ENCODE measurements at regions not wholly inside any gene's neighbourhood (a gene's known extent, or its start where the extent isn't known, plus 50 kb on each side); places are given as distances from the start of the nearest gene placed in this dataset.

DNA sequence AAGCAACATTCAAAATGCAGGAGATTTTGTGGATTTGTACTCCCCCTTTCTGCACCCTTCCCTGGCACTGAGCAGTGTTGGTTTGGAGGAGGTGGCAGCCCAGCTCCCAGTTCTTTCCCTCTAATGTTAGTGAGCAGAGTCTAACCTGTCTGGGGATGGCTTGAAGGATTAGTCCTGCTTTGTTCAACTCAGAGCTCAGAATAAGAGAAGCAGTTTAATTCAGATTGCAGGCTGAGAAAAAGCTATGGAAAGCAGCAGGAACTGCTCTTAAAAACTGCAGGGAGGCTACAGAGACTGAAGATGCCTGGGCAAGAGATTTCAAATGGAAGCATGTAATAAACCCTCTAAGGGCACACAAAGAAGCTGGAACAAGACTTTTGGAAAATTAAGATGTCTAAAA is 223.4 kb upstream of the GGTLC1 start:
- Histone ChIP-seq H3K27me3 (ENCODE audit: control insufficient read depth in 5 of 5, insufficient read depth in 4 of 5, low read length in 5 of 5) (peaks cover 0 to 19% (median 13%) of the 10 kb centered on the region in 5 donors), H3K4me1 (ENCODE audit: control insufficient read depth in 5 of 5, insufficient read depth in 5 of 5, low read length in 5 of 5) (no peaks in the 10 kb centered on the region), H3K4me3 (ENCODE audit: low read depth in 1 of 5, low read length in 5 of 5) (no peak overlapping the region), H3K27ac (ENCODE audit: low read depth, low read length) (no peak overlapping the region), H3K9ac (ENCODE audit: low read length in 5 of 5) (no peak overlapping the region), H3K36me3 (ENCODE audit: control insufficient read depth in 5 of 5, insufficient read depth in 5 of 5, low read length in 5 of 5) (no peaks in the 10 kb centered on the region), H3K9me3 (ENCODE audit: control insufficient read depth in 5 of 5, low read length in 5 of 5) (peaks cover 0 to 8% (median 0%) of the 10 kb centered on the region in 5 donors)

DNA sequence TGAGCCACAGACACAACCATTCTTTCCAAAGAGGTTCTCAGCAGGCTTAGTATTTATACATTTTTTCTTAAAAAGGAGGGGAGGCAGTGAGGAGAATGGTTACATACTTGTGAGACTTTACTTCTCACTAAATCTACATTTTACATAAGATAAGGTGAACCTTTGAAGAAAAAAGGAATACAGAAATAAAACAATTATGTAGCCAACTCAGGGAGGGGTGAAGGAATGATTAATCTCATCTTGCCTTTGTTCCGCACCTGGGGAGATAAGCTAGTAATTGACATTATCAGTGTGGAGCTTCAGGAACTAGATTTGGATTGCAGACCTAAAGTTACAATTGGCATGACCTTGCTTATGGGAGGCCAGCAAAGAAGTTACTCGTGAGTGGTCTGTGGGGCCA is 221.8 kb upstream of the GGTLC1 start:
- Histone ChIP-seq H3K36me3 (ENCODE audit: control insufficient read depth in 5 of 5, insufficient read depth in 5 of 5, low read length in 5 of 5) (no peaks in the 10 kb centered on the region), H3K9ac (ENCODE audit: low read length in 5 of 5) (no peak overlapping the region), H3K27me3 (ENCODE audit: control insufficient read depth in 5 of 5, insufficient read depth in 4 of 5, low read length in 5 of 5) (peaks cover 0 to 23% (median 13%) of the 10 kb centered on the region in 5 donors), H3K4me1 (ENCODE audit: control insufficient read depth in 5 of 5, insufficient read depth in 5 of 5, low read length in 5 of 5) (no peaks in the 10 kb centered on the region), H3K4me3 (ENCODE audit: low read depth in 1 of 5, low read length in 5 of 5) (no peak overlapping the region), H3K9me3 (ENCODE audit: control insufficient read depth in 5 of 5, low read length in 5 of 5) (peaks cover 0 to 8% (median 0%) of the 10 kb centered on the region in 5 donors), H3K27ac (ENCODE audit: low read depth, low read length) (no peak overlapping the region)

DNA sequence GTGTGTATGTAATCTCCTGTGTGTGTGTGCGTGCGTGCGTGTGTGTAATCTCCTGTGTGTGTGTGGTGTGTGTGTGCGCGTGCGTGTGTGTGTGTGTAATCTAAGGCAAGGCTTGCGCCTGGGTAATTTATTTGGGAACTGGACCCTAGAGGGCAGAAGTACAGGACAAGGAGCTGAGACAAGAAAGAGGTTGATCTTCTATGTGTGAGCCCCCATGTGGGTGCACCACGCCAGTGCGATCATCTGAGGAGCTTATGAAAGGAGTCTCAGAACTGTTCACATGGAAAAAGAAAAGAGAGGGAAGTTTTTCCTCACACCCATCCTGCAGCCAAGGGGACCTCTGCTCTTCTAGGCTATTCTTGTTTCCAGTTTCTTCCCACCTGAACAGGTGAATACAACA is 220.1 kb upstream of the GGTLC1 start:
- no peaks in the 10 kb centered on the region for H3K4me1 ChIP-seq (ENCODE audit: control insufficient read depth in 5 of 5, insufficient read depth in 5 of 5, low read length in 5 of 5)
- no peak overlapping the region for H3K27ac ChIP-seq (ENCODE audit: low read depth, low read length)
- H3K27me3 ChIP-seq (ENCODE audit: control insufficient read depth in 5 of 5, insufficient read depth in 4 of 5, low read length in 5 of 5) = peaks cover 0 to 15% (median 12%) of the 10 kb centered on the region in 5 donors
- peaks cover 0 to 8% (median 0%) of the 10 kb centered on the region in 5 donors for H3K9me3 ChIP-seq (ENCODE audit: control insufficient read depth in 5 of 5, low read length in 5 of 5)
- H3K9ac ChIP-seq (ENCODE audit: low read length in 5 of 5) = no peak overlapping the region
- no peaks in the 10 kb centered on the region for H3K36me3 ChIP-seq (ENCODE audit: control insufficient read depth in 5 of 5, insufficient read depth in 5 of 5, low read length in 5 of 5)
- H3K4me3 ChIP-seq (ENCODE audit: low read depth in 1 of 5, low read length in 5 of 5) = no peak overlapping the region

DNA sequence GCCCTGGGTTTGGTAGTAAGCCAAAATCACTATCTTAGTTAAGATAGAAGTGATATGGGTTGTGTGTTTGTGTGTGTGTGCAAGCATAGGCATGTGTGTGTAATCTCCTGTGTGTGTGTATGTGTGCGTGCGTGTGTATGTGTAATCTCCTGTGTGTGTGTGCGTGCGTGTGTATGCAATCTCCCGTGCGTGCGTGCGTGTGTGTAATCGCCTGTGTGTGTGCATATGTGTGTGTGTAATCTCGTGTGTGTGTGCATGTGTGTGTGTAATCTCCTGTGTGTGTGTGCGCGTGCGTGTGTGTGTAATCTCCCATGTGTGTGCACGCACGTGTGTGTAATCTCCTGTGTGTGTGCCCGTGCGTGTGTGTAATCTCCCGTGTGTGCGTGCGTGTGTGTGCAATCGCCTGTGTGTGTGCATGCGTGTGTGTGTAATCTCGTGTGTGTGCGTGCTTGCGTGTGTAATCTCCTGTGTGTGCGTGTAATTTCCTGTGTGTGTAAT is 219.3 kb upstream of the GGTLC1 start:
- no peak overlapping the region for H3K9ac ChIP-seq (ENCODE audit: low read length in 5 of 5)
- H3K4me1 ChIP-seq (ENCODE audit: control insufficient read depth in 5 of 5, insufficient read depth in 5 of 5, low read length in 5 of 5) = no peaks in the 10 kb centered on the region
- H3K36me3 ChIP-seq (ENCODE audit: control insufficient read depth in 5 of 5, insufficient read depth in 5 of 5, low read length in 5 of 5) = no peaks in the 10 kb centered on the region
- H3K9me3 ChIP-seq (ENCODE audit: control insufficient read depth in 5 of 5, low read length in 5 of 5) = peaks cover 0 to 8% (median 0%) of the 10 kb centered on the region in 5 donors
- H3K27me3 ChIP-seq (ENCODE audit: control insufficient read depth in 5 of 5, insufficient read depth in 4 of 5, low read length in 5 of 5) = peaks cover 0 to 15% (median 10%) of the 10 kb centered on the region in 5 donors
- H3K4me3 ChIP-seq (ENCODE audit: low read depth in 1 of 5, low read length in 5 of 5) = no peak overlapping the region
- H3K27ac ChIP-seq (ENCODE audit: low read depth, low read length) = no peak overlapping the region

DNA sequence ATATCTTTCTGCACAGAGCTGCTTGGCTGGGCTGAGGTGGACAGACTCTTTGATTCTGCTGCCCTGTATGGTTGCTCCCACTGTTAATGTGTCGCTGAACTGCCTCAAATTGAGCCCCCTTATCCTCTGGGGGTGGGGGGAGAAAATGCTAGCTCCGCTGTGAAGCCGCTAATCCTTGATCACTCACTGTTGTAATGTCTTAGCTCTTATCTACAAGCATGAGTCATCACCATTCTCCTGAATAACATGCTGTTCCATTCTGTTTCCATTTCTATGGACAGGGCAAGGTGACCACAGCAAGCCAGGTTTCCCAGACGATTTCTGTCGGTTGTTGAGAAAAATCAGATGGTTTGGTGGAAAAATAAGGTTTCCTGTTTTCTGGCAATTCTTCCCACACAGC is 218.4 kb upstream of the GGTLC1 start:
- H3K9me3 ChIP-seq (ENCODE audit: control insufficient read depth in 5 of 5, low read length in 5 of 5) = peaks cover 0 to 8% (median 0%) of the 10 kb centered on the region in 5 donors
- H3K36me3 ChIP-seq (ENCODE audit: control insufficient read depth in 5 of 5, insufficient read depth in 5 of 5, low read length in 5 of 5) = no peaks in the 10 kb centered on the region
- no peak overlapping the region for H3K4me3 ChIP-seq (ENCODE audit: low read depth in 1 of 5, low read length in 5 of 5)
- H3K27me3 ChIP-seq (ENCODE audit: control insufficient read depth in 5 of 5, insufficient read depth in 4 of 5, low read length in 5 of 5) = peaks cover 0 to 14% (median 6%) of the 10 kb centered on the region in 5 donors
- H3K9ac ChIP-seq (ENCODE audit: low read length in 5 of 5) = no peak overlapping the region
- H3K27ac ChIP-seq (ENCODE audit: low read depth, low read length) = no peak overlapping the region
- H3K4me1 ChIP-seq (ENCODE audit: control insufficient read depth in 5 of 5, insufficient read depth in 5 of 5, low read length in 5 of 5) = no peaks in the 10 kb centered on the region

DNA sequence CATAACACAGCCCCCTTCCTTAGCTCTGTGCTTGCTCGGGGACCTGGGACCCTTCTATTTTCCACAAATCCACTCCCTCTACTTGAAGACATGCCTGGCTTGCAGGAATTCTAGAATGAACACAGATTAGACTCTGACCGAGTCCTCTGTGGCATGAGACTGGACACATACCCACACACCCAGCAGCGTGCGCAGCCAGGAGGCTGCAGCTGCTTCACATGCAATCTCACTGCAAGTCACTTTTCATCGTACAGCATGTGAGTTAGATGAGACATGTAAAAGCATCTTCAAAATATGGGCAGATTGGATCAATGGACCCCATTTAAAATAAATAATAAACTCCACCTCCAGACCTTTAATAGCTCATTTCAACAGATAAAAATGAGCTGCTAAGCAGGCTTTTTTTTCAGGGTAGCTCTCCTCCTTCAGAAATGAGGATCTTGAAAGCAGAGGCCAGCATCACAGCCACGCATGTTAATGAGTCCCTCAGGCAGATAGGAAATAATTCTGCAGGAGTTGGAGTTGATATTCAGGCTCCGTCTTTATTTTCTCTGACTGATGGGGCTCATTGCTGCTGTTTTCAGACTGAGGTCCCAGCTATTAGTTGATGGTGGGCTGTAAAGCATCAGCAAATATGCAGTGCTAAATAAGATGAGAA is 215.1 kb upstream of the GGTLC1 start:
- no peaks in the 10 kb centered on the region for H3K4me1 ChIP-seq (ENCODE audit: control insufficient read depth in 5 of 5, insufficient read depth in 5 of 5, low read length in 5 of 5)
- H3K27me3 ChIP-seq (ENCODE audit: control insufficient read depth in 5 of 5, insufficient read depth in 4 of 5, low read length in 5 of 5) = peaks cover 0 to 6% (median 4%) of the 10 kb centered on the region in 5 donors
- no peak overlapping the region for H3K4me3 ChIP-seq (ENCODE audit: low read depth in 1 of 5, low read length in 5 of 5)
- no peaks in the 10 kb centered on the region for H3K36me3 ChIP-seq (ENCODE audit: control insufficient read depth in 5 of 5, insufficient read depth in 5 of 5, low read length in 5 of 5)
- peaks cover 0 to 2% (median 0%) of the 10 kb centered on the region in 5 donors for H3K9me3 ChIP-seq (ENCODE audit: control insufficient read depth in 5 of 5, low read length in 5 of 5)
- no peak overlapping the region for H3K9ac ChIP-seq (ENCODE audit: low read length in 5 of 5)
- H3K27ac ChIP-seq (ENCODE audit: low read depth, low read length) = no peak overlapping the region

DNA sequence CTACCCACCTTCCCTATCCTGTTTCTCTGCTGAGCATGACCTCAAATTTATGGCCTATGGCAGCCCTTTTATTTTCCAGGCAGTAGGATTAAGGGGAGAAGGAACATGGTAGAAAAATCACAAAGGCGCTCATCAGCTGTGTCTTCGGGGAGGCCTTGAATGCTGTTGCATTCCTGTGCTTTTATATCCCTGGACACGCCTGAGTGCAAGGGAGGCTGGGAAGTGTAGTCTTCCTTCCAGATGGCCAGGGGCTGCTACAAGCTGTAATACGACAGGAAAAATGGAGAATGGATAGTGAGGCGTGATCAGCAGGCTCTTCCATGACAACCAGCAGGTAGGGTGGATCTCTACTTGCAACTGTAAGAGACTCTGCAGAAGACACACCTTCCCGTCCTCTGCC is 210.9 kb upstream of the GGTLC1 start:
- H3K4me1 ChIP-seq (ENCODE audit: control insufficient read depth in 5 of 5, insufficient read depth in 5 of 5, low read length in 5 of 5) = no peaks in the 10 kb centered on the region

DNA sequence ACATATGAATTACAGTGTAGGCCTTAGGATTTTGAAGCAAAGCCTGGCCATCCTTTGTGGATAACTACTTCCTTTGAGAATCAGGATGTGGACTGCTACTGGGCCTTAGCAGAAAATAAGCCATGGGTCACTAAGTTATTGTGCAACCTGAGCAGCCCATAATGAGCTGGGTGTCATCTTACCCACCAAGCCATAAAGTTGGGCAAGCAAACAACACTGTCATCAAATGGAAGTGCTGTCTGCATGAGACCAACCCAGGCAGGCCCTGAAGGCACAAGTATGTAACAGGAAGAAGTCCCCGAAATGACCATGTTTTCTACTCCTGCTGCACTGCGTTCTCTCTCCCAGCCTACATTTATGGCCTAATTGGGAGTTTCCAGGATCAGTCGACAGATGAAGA is 205.6 kb upstream of the GGTLC1 start:
- no peak overlapping the region for H3K27ac ChIP-seq (ENCODE audit: low read depth, low read length)
- H3K9ac ChIP-seq (ENCODE audit: low read length in 5 of 5) = no peak overlapping the region
- H3K4me3 ChIP-seq (ENCODE audit: low read depth in 1 of 5, low read length in 5 of 5) = no peak overlapping the region
- H3K4me1 ChIP-seq (ENCODE audit: control insufficient read depth in 5 of 5, insufficient read depth in 5 of 5, low read length in 5 of 5) = peaks cover 0 to 3% (median 0%) of the 10 kb centered on the region in 5 donors
- H3K36me3 ChIP-seq (ENCODE audit: control insufficient read depth in 5 of 5, insufficient read depth in 5 of 5, low read length in 5 of 5) = no peaks in the 10 kb centered on the region
- peaks cover 0 to 8% (median 4%) of the 10 kb centered on the region in 5 donors for H3K9me3 ChIP-seq (ENCODE audit: control insufficient read depth in 5 of 5, low read length in 5 of 5)
- no peaks in the 10 kb centered on the region for H3K27me3 ChIP-seq (ENCODE audit: control insufficient read depth in 5 of 5, insufficient read depth in 4 of 5, low read length in 5 of 5)

More for the DNA sequence above, 210.9 kb upstream of the GGTLC1 start:
- H3K9ac ChIP-seq (ENCODE audit: low read length in 5 of 5) = no peak overlapping the region
- peaks cover 0 to 6% (median 3%) of the 10 kb centered on the region in 5 donors for H3K27me3 ChIP-seq (ENCODE audit: control insufficient read depth in 5 of 5, insufficient read depth in 4 of 5, low read length in 5 of 5)
- no peaks in the 10 kb centered on the region for H3K36me3 ChIP-seq (ENCODE audit: control insufficient read depth in 5 of 5, insufficient read depth in 5 of 5, low read length in 5 of 5)
- no peak overlapping the region for H3K4me3 ChIP-seq (ENCODE audit: low read depth in 1 of 5, low read length in 5 of 5)
- no peak overlapping the region for H3K27ac ChIP-seq (ENCODE audit: low read depth, low read length)
- no peaks in the 10 kb centered on the region for H3K9me3 ChIP-seq (ENCODE audit: control insufficient read depth in 5 of 5, low read length in 5 of 5)

DNA sequence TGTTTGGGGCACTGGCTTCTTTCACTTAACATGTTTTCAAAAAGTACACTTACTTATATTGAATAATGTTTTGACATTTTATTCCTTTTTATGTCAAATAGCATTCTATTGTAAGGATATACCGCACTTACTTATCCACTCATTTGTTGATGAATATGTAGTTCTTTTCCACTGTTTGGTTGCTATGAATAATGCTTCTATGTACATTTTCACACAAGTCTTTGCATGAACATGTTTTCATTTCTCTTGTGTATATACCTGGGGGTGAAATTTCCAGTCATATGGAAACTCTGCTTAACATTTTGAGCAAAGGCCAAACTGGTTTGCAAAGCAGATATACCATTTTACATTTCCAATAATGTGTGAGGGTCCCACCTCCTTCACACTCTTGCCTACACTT is 202.3 kb upstream of the GGTLC1 start:
- Histone ChIP-seq H3K27me3 (ENCODE audit: control insufficient read depth in 5 of 5, insufficient read depth in 4 of 5, low read length in 5 of 5) (no peaks in the 10 kb centered on the region), H3K36me3 (ENCODE audit: control insufficient read depth in 5 of 5, insufficient read depth in 5 of 5, low read length in 5 of 5) (no peaks in the 10 kb centered on the region), H3K4me1 (ENCODE audit: control insufficient read depth in 5 of 5, insufficient read depth in 5 of 5, low read length in 5 of 5) (peaks cover 0 to 3% (median 0%) of the 10 kb centered on the region in 5 donors), H3K9ac (ENCODE audit: low read length in 5 of 5) (no peak overlapping the region), H3K27ac (ENCODE audit: low read depth, low read length) (no peak overlapping the region), H3K4me3 (ENCODE audit: low read depth in 1 of 5, low read length in 5 of 5) (no peak overlapping the region), H3K9me3 (ENCODE audit: control insufficient read depth in 5 of 5, low read length in 5 of 5) (peaks cover 0 to 8% (median 4%) of the 10 kb centered on the region in 5 donors)

DNA sequence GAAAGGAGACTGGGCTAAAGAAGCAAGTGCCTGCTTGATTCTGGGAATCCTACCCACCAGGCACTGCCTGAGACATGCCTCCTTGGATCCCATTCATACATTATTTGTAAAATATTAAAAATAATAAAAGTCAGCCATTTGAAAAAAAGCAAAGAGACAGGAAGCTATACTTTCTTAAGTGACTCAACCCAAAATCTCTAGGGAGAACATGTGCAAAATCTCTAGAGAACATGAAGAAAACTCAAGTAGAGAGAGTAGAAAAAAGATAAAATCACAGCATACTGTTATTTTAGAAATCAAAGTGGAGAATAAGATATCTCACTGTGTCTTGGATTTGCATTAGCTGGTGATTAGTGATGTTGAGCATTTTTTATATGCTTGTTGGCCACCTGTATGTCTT is 197.2 kb upstream of the GGTLC1 start:
- no peak overlapping the region for H3K9ac ChIP-seq (ENCODE audit: low read length in 5 of 5)
- H3K4me1 ChIP-seq (ENCODE audit: control insufficient read depth in 5 of 5, insufficient read depth in 5 of 5, low read length in 5 of 5) = no peaks in the 10 kb centered on the region
- H3K27ac ChIP-seq (ENCODE audit: low read depth, low read length) = no peak overlapping the region
- H3K36me3 ChIP-seq (ENCODE audit: control insufficient read depth in 5 of 5, insufficient read depth in 5 of 5, low read length in 5 of 5) = no peaks in the 10 kb centered on the region
- H3K27me3 ChIP-seq (ENCODE audit: control insufficient read depth in 5 of 5, insufficient read depth in 4 of 5, low read length in 5 of 5) = no peaks in the 10 kb centered on the region
- peaks cover 0 to 6% (median 4%) of the 10 kb centered on the region in 5 donors for H3K9me3 ChIP-seq (ENCODE audit: control insufficient read depth in 5 of 5, low read length in 5 of 5)
- no peak overlapping the region for H3K4me3 ChIP-seq (ENCODE audit: low read depth in 1 of 5, low read length in 5 of 5)
